Ovary (tissue), 3 donors: ENCODE measurements at regions not wholly inside any gene's neighbourhood (a gene's known extent, or its start where the extent isn't known, plus 50 kb on each side); places are given as distances from the start of the nearest gene placed in this dataset.

Experiments
- EP300 ChIP-seq: sonication (generic); formaldehyde crosslinking; IDR thresholded peaks from one replicate; pipeline ENCODE4 v1.6.1; 2017; ENCODE audit warnings: antibody characterized with exemption
- POLR2A ChIP-seq: fragments of 450-650 bp; IDR thresholded peaks from one replicate; pipeline ENCODE4 v1.6.1; 2017; ENCODE audit warnings: antibody characterized with exemption, mild to moderate bottlenecking, moderate library complexity
- TF ChIP-seq, protein P1 (sequence below), 3 donors: fragments of 450-650 bp in 2 of 3; fragments of 200-600 bp in 1 of 3; IDR thresholded peaks; one replicate each; pipeline versions ENCODE4 v1.5.1 to v1.8.0; 2016 to 2022; ENCODE audit warnings: antibody characterized with exemption in 3 of 3, mild to moderate bottlenecking in 1 of 3
- donor health status: DM: no; HTN: no; CAD: no.

DNA sequence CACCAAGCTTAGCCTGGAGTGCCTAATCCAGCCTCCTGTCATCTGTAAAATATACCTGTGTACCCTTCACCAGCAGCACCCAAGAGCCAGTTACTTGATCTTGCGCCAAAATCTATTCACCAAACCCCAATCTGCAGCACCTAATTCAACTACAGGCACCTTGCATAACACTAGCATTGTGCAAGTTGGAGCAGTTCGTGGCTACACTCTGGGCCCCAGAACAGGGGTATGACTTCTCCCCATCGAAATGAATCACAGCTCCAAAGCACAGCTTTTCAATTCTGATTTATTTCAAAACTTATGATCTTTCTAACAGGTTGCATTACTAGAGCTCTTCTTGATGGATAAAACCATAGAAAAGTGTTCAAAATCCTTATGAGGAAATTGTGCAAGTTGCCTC lies 100.4 kb upstream of the TCF21 start:
- TF ChIP-seq, protein P1, sequence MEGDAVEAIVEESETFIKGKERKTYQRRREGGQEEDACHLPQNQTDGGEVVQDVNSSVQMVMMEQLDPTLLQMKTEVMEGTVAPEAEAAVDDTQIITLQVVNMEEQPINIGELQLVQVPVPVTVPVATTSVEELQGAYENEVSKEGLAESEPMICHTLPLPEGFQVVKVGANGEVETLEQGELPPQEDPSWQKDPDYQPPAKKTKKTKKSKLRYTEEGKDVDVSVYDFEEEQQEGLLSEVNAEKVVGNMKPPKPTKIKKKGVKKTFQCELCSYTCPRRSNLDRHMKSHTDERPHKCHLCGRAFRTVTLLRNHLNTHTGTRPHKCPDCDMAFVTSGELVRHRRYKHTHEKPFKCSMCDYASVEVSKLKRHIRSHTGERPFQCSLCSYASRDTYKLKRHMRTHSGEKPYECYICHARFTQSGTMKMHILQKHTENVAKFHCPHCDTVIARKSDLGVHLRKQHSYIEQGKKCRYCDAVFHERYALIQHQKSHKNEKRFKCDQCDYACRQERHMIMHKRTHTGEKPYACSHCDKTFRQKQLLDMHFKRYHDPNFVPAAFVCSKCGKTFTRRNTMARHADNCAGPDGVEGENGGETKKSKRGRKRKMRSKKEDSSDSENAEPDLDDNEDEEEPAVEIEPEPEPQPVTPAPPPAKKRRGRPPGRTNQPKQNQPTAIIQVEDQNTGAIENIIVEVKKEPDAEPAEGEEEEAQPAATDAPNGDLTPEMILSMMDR (IDR thresholded peaks at IDR 0.05), result no peak
- TF ChIP-seq EP300 (no peak), POLR2A (no peak)
